Ascending aorta (tissue), 2 donors: ENCODE measurements at regions not wholly inside any gene's neighbourhood (a gene's known extent, or its start where the extent isn't known, plus 50 kb on each side); places are given as distances from the start of the nearest gene placed in this dataset.

ENCODE experiments used
- DNase-seq, 2 donors: peaks; one replicate each; pipeline ENCODE4 v3.0.0-alpha.2; 2019; ENCODE audit warnings: low spot score in 2 of 2
- H3K27ac ChIP-seq, 2 donors: fragments of 200-600 bp; sonication (generic); one replicate each; pipeline ENCODE4 v1.5.1; 2016 to 2017; ENCODE audit warnings: mild to moderate bottlenecking in 1 of 2
- H3K27me3 ChIP-seq: fragments of 200-600 bp; sonication (generic); one replicate; pipeline ENCODE4 v1.5.1; 2017
- H3K36me3 ChIP-seq, 2 donors: fragments of 200-600 bp; sonication (generic); one replicate each; pipeline ENCODE4 v1.5.1; 2016
- H3K4me1 ChIP-seq, 2 donors: fragments of 200-600 bp; sonication (generic); one replicate each; pipeline ENCODE4 v1.5.1; 2016 to 2017; ENCODE audit warnings: mild to moderate bottlenecking in 1 of 2
- H3K4me3 ChIP-seq, 2 donors: fragments of 200-600 bp; sonication (generic); one replicate each; pipeline ENCODE4 v1.5.1; 2016 to 2017; ENCODE audit warnings: mild to moderate bottlenecking in 1 of 2
- H3K9me3 ChIP-seq, 2 donors: fragments of 200-600 bp; sonication (generic); one replicate each; pipeline ENCODE4 v1.5.1; 2016
- CTCF ChIP-seq, 3 experiments: fragments of 200-600 bp in 2 of 3; fragments of 450-650 bp in 1 of 3; sonication (generic) in 2 of 3; IDR thresholded peaks; one replicate each; pipeline ENCODE4 v1.5.1; 2016 to 2019; ENCODE audit warnings: antibody characterized with exemption in 3 of 3, mild to moderate bottlenecking in 1 of 3, moderate library complexity in 1 of 3
- intact Hi-C: fragments of 100-400 bp; cut with DNase I; formaldehyde crosslinking; loops from one replicate; pipeline ENCODE4 v1.15.1; 2023

- Histone ChIP-seq H3K9me3 (no peaks in the 10 kb centered on the region), H3K27ac (no peak overlapping the region), H3K36me3 (no peaks in the 10 kb centered on the region), H3K4me3 (no peak overlapping the region), H3K27me3 (no peaks in the 10 kb centered on the region), H3K4me1 (no peaks in the 10 kb centered on the region)
- no peak for DNase-seq
- intact Hi-C loops = no loop called here
- no peak for TF ChIP-seq CTCF (IDR thresholded peaks at IDR 0.05)
Observed at GRCh38 chr4:110395421-110395820, 80.5 kb upstream of the ENPEP start.

GRCh38 chr4:110394871-110395270, 81.1 kb upstream of the ENPEP start:
- Histone ChIP-seq H3K27ac (no peak overlapping the region), H3K4me3 (no peak overlapping the region), H3K4me1 (no peaks in the 10 kb centered on the region), H3K9me3 (no peaks in the 10 kb centered on the region), H3K27me3 (no peaks in the 10 kb centered on the region), H3K36me3 (no peaks in the 10 kb centered on the region)
- intact Hi-C loops = no loop called here
- DNase-seq = no peak
- TF ChIP-seq CTCF (IDR thresholded peaks at IDR 0.05) = no peak

GRCh38 chr4:110381784-110382183, 94.2 kb upstream of the ENPEP start:
- Histone ChIP-seq H3K27ac (no peak overlapping the region), H3K4me3 (no peak overlapping the region), H3K27me3 (no peaks in the 10 kb centered on the region), H3K4me1 (no peaks in the 10 kb centered on the region), H3K9me3 (no peaks in the 10 kb centered on the region), H3K36me3 (no peaks in the 10 kb centered on the region)
- no peak for DNase-seq
- intact Hi-C loops = no loop called here
- no peak for TF ChIP-seq CTCF (IDR thresholded peaks at IDR 0.05)

GRCh38 chr4:110372485-110372884, 103.5 kb upstream of the ENPEP start:
- intact Hi-C loops = no loop called here
- Histone ChIP-seq H3K4me3 (no peak overlapping the region), H3K36me3 (no peaks in the 10 kb centered on the region), H3K27me3 (no peaks in the 10 kb centered on the region), H3K9me3 (no peaks in the 10 kb centered on the region), H3K4me1 (no peaks in the 10 kb centered on the region), H3K27ac (no peak overlapping the region)
- no peak for TF ChIP-seq CTCF (IDR thresholded peaks at IDR 0.05)
- no peak for DNase-seq

- H3K4me1 ChIP-seq = no peaks in the 10 kb centered on the region
- H3K4me3 ChIP-seq = no peak overlapping the region
- H3K27me3 ChIP-seq = no peaks in the 10 kb centered on the region
- TF ChIP-seq CTCF (IDR thresholded peaks at IDR 0.05) = no peak
- intact Hi-C loops = no loop called here
- H3K27ac ChIP-seq = no peak overlapping the region
- no peak for DNase-seq
- H3K36me3 ChIP-seq = no peaks in the 10 kb centered on the region
- H3K9me3 ChIP-seq = no peaks in the 10 kb centered on the region
Observed at GRCh38 chr4:110371016-110371770, 104.8 kb upstream of the ENPEP start.

- Histone ChIP-seq H3K36me3 (no peaks in the 10 kb centered on the region), H3K27me3 (no peaks in the 10 kb centered on the region), H3K4me3 (no peak overlapping the region), H3K27ac (no peak overlapping the region), H3K9me3 (no peaks in the 10 kb centered on the region), H3K4me1 (no peaks in the 10 kb centered on the region)
- intact Hi-C loops = no loop called here
- no peak for TF ChIP-seq CTCF (IDR thresholded peaks at IDR 0.05)
- DNase-seq = no peak
Observed at GRCh38 chr4:110368409-110368808, 107.5 kb upstream of the ENPEP start.
